HTR-8/SVneo (cell line): ENCODE measurements at regions not wholly inside any gene's neighbourhood (a gene's known extent, or its start where the extent isn't known, plus 50 kb on each side); places are given as distances from the start of the nearest gene placed in this dataset.

Experiments
- DNase-seq: peaks from one replicate; pipeline ENCODE4 v3.0.0; 2011; ENCODE audit warnings: low spot score, mixed read lengths; ENCODE audit not compliant: insufficient read length
- FAIRE-seq: peaks from 2 replicates; lab custom pipeline; 2011; peaks lifted over from hg19 to GRCh38; lab: Jason Lieb, UNC

DNA sequence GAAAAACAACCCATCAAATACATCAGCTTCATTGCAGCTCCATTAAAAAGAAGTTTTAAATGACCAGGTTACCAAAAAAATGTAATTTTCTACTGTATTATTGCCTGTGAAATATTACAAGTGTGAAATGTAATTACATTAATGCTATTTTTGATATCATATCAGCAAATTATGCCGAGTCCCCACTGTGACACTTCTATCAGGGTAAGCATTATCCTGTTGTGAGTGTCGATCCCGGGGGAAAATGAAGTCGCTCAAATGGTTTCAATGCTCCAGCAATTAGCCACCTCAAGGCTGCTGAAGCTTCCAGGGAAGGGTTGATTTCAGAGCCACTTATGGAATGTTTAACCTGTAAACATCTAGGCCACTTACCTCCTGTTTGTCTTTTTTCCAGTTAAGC lies 70.4 kb downstream of the RCN1 start:
- DNase-seq (no peak), FAIRE-seq (no peak)

- no peak for DNase-seq
- FAIRE-seq: no peak
Measured at GRCh38 chr11:32162351-32162750, 71.5 kb downstream of the RCN1 start.

DNA sequence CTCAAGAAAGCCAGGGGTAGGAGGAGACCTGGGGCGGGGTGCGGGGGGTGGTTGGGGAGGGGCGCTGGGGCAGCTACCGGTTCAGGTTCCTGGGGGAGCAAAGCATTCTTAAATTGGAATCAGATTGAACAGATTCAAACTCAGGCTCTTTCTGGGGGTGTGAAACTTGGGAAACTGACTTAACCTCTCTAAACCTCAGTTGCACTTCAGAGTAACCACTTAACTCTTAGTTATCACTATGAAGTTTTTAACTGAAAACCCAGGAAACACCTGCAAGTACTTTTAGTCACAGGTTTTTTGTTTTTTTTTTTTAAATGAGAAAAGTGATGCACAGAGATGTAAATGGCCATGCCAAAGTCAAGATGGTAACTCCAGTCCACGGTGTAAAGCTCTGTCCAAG lies 72.0 kb downstream of the RCN1 start:
- no peak for DNase-seq

GRCh38 chr11:32163557-32163956 lies 72.7 kb downstream of the RCN1 start:
- DNase-seq (no peak), FAIRE-seq (no peak)

More for the DNA sequence above, 72.0 kb downstream of the RCN1 start:
- no peak for FAIRE-seq

- no peak for FAIRE-seq
- DNase-seq: no peak
Measured at GRCh38 chr11:32164836-32165235, 74.0 kb downstream of the RCN1 start.

GRCh38 chr11:32168924-32169323 lies 78.0 kb downstream of the RCN1 start:
- no peak for DNase-seq
- no peak for FAIRE-seq

- DNase-seq (no peak), FAIRE-seq (no peak)
Measured at GRCh38 chr11:32171445-32171844, 80.6 kb downstream of the RCN1 start.

GRCh38 chr11:32172041-32172847 lies 81.4 kb downstream of the RCN1 start:
- DNase-seq: no peak
- FAIRE-seq: no peak

- FAIRE-seq (no peak), DNase-seq (peak; percentile 63)
Measured at GRCh38 chr11:32172848-32173834, 82.3 kb downstream of the RCN1 start.

DNA sequence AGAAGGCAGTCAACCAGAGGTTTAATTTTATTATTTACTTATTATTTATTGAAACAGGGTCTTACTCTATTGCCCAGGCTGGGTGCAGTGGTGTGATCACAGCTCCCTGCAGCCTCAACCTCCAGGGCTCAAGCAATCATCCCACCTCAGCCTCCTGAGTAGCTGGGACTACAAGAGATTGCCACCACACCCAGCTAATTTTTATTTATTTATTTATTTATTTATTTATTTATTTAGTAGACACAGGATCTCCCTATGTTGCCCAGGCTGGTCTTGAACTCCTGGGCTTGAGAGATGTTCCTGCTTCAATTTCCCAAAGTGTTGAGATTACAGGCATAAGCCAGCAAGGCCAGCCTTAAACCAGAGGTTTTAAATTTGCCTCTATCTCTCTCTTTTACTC lies 83.1 kb downstream of the RCN1 start:
- DNase-seq (no peak), FAIRE-seq (no peak)

GRCh38 chr11:32176223-32176934 lies 85.5 kb downstream of the RCN1 start:
- FAIRE-seq: no peak

DNA sequence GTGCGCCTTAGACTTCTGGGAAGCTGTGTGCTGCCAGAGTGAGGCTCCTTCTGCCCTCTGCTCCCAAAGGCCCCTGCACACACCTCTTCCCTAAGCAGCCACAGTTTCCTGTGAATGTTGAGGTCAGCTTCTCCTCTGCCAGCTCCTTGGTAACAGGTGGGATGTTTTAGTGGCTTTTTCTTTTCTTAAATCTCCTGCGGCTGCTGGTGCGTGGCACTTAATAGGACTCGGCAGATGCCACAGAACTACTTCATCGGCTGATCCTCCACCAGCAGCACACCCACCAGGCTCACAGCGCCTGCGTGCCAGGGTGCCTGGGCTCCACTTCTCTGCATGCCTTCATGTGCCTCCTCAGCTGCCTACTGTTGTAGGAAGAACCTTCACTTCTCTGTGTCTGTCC lies 87.8 kb downstream of the RCN1 start:
- FAIRE-seq (no peak), DNase-seq (no peak)

More at GRCh38 chr11:32176223-32176934, 85.5 kb downstream of the RCN1 start:
- DNase-seq: peak; percentile 72

DNA sequence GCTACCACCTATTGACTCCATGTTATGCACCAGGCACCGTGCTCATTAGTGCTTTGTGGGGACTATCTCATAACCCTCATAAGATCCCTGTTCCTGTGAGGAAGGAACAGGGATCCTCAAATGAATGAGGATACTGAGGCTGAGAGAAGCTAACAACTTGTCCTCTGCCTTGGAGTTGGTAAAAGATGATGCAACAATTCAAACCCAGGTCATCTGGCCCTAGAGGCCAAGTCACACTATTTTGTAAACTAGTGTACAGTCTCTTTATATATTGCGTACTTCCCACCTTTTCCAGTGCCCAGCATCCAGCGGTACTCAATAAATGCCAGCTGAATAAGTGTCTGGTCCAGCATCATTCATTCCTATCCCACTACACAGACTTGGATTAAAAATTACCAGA lies 92.6 kb downstream of the RCN1 start:
- FAIRE-seq: no peak

DNA sequence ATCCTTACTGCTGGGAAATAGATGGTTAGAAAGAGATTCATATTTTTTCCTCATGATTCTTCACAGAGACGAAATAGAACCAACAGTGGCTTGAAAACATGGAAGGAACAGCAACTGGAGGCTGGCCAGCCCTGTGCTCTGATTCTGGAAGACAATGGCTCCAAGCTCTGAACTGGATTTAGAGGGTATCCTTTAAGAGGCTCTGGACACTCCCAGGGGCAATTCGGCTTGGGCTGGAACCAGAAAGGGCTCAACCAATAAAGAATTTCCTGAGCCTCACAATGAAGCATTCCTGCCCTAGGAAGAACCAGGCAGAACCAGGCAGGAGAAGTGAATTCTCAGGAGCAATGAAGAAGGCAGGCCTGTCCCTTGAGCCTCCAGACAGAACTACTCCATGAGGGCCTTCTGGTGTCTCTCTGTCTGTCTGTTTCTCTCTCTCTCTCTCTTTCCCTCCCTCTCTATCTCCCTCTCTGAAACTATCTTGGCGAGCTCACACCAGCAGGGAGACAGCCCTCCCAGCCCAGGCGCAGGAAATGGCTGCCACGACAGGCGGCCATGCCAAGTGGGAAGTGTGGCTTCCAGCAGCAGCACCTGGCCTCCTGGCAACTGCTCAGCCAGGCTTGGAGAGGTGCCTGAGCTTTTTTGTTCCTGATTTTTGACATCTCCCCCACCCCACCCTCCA lies 93.3 kb downstream of the RCN1 start:
- FAIRE-seq: no peak

More for the DNA sequence above, 92.6 kb downstream of the RCN1 start:
- DNase-seq: no peak

DNA sequence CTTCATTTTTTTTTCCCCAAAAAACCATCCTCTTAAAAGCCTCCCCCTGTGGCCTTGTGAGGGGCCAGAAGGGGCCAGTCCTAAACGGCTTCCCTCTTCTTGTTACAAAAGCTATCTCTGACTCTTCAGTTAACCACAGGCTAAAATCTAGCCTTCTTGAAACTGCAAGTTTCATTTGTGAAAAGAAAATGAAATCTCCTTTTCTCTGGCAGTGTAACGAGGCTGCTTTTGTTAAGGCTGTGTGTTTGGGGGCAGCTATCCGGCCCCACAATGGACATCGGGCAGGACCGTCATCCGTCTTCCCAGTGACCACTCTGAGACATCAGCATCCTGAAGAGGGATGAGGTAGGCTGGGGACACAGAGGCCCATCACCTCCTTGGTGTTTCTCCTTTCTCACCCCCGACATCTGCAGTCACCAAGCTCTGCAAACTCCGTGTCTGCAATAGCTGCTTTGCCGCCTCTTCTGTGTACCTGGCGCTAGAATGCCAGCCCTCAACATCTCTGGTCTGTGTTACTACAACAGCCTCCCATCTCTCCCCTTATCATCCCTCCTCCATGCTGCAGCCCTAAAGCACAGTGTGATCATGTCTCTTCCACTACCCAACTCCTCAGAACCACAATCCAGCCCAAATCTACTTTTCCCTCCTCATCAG lies 94.0 kb downstream of the RCN1 start:
- FAIRE-seq (no peak), DNase-seq (no peak)

More for the DNA sequence above, 93.3 kb downstream of the RCN1 start:
- DNase-seq: no peak

DNA sequence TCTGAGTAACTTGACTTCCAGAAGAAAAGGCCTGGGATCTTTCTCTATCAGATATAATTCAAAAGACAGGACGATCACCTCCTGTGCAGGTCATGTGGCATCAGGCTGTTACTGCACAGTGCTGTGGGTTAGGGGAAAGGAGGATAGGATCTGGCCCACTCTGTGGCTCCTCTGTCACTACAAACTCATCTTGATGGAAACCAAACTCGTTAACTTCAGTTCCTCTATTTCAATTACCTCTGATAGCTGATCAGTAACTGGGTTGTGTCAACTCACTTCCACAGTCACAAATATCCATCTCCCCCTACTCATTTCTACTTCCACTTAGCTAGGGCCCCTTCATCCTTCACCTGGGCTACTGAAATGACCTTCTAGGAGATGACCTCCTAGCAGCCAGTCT lies 95.2 kb downstream of the RCN1 start:
- no peak for FAIRE-seq
- no peak for DNase-seq

DNA sequence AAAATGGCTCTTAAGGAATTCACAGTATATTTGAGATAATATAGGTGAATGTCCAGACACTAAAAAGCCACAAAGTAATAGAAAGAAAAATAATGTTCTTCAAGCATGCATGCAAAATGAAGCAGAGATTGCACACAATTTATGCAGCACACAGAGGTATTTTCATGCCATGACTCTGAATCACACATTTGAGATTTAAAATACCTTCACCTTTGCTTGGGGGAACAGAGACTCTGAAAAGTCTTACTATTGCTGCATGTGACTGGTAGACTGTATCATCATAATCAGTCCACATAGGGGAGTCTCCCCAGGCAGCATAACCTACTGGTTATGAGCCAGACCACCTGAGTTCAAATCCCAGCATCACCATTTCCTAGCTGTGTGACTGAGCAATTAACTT lies 96.2 kb downstream of the RCN1 start:
- DNase-seq (no peak), FAIRE-seq (no peak)

DNA sequence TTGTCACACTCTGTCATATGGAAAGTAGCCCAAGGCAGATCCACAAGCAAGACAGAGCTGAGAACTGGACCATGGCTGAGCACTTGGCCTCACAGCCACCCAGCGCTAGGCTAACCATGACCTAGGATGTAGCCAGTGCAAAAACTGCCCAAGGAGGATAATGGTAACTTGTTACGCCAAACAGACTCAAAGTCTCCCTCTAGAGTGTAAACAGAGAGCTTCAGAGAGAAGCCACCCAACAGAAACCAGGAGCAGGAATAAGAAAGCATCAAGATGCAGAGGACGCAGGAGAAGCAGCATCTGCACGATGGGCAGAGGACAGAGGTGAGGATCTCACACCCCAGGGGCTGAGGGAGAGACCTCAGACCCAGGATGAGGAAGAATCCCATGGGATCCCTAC lies 97.9 kb downstream of the RCN1 start:
- FAIRE-seq: no peak
- no peak for DNase-seq

- no peak for FAIRE-seq
- no peak for DNase-seq
Measured at GRCh38 chr11:32196137-32196536, 105.3 kb downstream of the RCN1 start.
